ENCODE measurements at regions not wholly inside any gene's neighbourhood (a gene's known extent, or its start where the extent isn't known, plus 50 kb on each side); places are given as distances from the start of the nearest gene placed in this dataset.
"Not testable (repeated sequence)": the region's sequence is repeated elsewhere in the genome, so short reads cannot be mapped to it uniquely, and the experiment has no call there.

DNA sequence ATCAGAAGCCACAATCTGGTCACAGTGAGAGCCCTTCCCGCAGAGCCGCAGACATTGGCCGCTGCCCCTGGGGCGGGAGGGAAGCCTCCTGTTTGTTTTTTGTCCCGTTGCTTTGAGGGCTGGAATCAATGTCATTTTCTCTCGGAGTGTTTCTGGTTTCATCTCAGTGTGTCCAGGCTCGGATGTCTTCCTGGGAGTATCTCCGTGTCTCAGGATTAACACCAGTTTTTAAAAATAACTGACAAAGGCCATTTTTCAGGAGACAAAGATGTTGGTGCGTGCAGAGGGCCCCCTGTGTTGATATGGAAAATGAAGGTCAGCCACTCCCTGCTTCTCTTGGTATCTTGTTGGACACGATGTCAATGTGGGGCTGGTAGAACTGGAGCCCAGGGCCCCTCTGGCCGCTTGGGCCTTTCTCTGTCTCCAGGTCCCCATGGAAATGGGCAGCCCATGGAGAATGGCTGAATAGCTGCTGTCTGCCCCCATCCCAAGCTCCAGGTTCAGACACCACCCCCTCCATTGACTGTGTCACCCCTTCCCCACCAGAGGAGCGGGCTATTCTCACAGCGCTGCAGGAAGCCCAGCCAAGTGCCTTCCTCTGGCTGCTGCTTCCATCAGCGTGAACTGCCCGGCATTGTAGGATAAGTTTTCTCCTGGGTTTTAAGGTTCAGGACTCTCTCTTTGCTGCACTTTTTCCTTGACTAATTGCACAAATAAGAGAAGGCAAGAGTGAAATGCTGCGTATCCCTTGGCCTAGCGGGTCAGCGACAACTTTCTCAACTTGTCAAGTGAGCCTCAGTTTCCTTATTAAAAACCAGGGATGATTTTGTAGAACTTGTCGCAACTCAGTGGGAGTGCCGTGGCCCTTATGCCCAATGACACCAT is 72.2 kb upstream of the METTL9 start:
- DNase-seq (peak; percentile 20), ATAC-seq (no peak)
- intact Hi-C loops (cut with DNase I) = no loop called here

DNA sequence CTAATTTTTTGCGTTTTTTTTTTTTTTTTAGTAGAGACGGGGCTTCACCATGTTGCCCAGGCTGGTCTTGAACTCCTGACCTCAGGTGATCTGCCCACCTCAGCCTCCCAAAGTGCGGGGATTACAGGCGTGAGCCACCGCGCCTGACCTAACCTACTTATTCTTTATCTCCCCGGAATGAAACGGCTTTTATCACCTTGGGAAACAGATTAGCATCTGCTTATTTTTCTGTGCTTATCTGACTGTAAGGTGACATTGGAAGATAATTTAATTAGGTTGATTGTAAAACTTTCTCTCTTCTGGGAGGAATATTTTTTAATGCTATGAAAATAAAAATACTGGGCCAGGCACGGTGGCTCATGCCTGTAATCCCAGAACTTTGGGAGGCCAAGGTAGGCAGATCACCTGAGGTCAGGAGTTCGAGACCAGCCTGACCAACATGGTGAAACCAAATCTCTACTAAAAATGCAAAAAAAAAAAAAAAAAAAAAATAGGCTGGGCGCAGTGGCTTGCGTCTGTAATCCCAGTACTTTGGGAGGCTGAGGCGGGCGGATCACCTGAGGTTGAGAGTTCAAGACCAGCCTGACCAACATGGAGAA is 70.2 kb upstream of the METTL9 start:
- DNase-seq = peak; percentile 4
- ATAC-seq; intact Hi-C loops (cut with DNase I): not testable (repeated sequence)

DNA sequence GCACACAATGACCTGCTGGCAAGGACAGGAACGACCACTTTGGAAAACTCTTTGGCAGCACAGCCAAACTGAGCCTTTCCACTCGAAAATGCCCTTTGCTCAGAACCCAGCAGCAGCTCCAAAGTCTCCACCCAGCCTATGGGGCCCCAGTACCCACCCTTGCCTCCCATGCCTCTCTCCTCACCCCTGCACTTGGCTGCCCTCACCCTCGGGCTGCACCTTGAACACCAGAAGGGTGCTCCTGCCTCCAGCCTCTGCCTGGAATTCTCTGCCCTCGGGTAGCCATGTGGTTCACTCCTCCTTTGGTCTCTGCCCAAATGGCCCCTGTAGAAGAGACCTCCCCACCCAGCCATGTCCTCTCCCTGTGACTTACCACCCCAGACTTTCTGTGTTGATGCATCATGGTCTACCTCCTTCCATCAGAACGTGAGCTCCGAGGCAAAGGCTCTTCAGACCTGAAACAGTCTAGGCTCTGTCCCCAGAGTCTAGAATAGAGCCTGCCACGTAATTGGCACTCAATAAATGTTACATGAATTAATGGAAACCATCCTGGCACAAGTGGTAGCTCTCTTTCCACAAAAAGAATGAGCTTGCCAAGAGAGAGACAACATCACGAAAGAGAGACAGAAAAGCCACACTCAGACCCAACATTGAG is 68.5 kb upstream of the METTL9 start:
- DNase-seq = peak; percentile 6
- ATAC-seq; intact Hi-C loops (cut with DNase I): not testable (repeated sequence)

DNA sequence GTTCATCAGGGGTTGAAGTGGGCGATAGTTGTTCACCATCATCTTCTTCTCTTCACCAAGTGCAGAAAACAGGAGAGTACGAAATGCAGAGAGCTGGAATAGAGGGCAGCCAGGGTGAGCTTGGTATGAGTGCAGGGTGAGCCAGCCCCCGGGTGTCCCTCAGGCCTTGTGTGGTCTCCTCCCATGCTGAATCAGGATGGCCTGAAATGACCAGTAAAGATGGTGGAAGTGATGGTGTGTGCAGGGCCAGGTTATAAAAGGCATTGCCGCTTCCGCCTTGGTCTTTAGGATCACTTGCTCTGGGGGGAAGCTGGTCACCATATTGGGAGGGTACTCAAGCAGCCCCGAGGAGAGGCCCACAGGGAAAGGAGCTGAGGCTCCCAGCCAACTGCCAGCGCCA is 66.4 kb upstream of the METTL9 start:
- intact Hi-C loops (cut with DNase I); ATAC-seq: not testable (repeated sequence)
- peak; percentile 7 for DNase-seq

DNA sequence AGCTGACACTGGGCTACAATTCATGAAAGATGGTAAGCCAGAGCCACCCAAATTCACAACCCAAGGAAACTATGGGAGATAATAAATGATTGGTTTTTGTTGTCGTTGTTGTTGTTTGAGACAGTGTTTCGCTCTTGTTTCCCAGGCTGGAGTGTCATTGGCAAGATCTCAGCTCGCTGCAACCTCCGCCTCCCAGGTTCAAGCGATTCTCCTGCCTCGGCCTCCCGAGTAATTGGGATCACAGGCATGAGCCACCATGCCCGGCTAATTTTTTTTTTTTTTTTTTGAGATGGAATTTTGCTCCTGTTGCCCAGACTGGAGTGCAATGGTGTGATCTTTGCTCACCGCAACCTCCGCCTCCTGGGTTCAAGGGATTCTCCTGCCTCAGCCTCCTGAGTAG is 65.9 kb upstream of the METTL9 start:
- ATAC-seq; intact Hi-C loops (cut with DNase I): not testable (repeated sequence)
- peak; percentile 6 for DNase-seq

DNA sequence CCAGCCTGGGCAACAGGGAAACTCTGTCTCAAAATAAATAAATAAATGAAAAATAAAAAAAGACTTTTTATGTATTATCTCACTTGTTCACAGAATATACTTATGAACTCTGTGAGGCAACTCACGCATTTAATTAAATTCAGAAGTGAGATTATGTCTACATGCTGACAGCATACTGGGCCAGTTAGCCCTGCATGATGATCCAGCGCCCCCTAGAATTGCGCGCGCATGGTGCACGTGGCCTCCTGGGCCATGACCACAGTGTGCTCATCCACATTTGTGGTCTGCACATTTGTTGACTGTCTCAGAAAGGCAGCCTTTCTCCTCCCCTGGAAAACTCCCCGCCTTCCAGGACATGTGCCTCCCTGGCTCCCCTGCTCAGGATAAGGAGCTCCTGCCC is 64.8 kb upstream of the METTL9 start:
- ATAC-seq; intact Hi-C loops (cut with DNase I); DNase-seq: not testable (repeated sequence)

DNA sequence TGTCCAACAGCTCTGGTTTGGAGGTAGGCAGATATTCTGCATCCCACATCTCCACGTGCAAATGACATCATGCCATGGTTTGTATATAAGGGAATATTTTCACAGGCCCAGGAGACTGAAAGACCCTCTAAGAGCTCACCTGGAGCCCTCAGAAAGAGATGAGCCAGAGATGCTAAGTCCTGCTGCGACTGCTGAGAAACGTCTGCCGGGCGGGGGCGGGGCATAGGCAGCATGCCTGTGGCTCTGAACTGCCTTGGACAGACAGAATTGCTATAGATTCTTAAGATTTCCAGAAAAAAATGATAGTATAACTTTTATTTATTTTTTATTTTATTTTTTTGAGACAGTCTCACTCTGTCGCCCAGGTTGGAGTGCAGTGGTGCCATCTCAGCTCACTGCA is 64.2 kb upstream of the METTL9 start:
- intact Hi-C loops (cut with DNase I); ATAC-seq: not testable (repeated sequence)
- peak; percentile 4 for DNase-seq

DNA sequence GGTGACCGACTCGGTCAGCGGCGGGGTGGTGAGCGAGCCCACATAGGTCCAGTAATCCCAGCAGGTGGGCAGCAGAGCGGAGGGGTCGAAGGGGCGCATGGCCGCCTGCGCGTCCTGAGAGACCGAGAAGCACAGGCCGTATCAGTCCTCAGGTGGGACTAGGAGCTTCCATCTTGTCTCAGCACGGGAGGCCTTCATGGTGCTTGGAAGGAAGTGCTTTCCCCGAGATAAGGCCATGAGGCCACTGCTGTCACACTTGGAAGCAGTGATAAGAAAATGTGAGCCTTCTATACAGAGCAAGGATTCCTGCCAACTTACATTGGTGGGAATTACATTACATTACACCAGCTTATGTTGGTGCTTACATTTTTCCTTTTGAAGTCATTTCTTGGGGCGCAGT is 62.6 kb upstream of the METTL9 start:
- DNase-seq; ATAC-seq; intact Hi-C loops (cut with DNase I): not testable (repeated sequence)

DNA sequence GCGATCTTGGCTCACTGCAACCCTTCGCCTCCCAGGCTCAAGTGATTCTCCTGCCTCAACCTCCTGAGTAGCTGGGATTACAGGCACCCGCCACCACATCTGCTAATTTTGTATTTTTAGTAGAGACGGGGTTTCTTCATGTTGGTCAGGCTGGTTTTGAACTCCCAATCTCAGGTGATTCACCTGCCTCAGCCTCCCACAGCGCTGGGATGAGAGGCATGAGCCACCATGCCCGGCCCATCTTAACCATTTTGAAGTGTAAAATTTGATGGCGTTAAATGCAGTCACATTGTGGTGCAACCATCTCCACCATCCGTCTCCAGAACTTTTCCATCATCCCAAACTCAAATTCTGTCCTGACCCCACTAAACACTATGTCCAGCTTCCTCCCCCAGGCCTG is 61.8 kb upstream of the METTL9 start:
- ATAC-seq; intact Hi-C loops (cut with DNase I): not testable (repeated sequence)

DNA sequence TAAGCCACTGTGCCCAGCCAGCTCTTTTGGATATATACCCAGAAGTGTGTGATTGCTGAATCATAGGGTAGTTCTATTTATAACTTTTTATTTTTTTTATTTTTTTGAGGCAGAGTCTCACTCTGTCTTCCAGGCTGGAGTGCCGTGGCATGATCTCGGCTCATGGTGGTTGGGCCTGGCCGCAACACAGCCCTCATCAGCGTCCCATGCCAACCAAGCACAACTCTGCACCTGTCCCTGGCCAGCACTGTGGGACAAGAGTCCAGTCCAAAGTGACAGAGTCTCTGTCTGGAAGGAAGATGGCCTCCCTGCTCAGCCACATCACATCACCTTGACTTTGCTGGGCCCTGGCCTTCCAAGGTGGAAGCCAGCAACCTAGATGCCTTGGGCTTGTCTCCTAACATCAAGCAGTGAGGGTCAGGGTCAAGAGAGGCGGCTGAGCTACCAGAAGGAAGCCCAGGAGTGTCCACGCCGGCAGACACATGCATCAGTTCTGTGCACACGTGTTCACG is 60.2 kb upstream of the METTL9 start:
- peak; percentile 53 to 58 for ATAC-seq
- intact Hi-C loops (cut with DNase I); DNase-seq: not testable (repeated sequence)

More for the DNA sequence above, 61.8 kb upstream of the METTL9 start:
- not testable (repeated sequence) for DNase-seq

DNA sequence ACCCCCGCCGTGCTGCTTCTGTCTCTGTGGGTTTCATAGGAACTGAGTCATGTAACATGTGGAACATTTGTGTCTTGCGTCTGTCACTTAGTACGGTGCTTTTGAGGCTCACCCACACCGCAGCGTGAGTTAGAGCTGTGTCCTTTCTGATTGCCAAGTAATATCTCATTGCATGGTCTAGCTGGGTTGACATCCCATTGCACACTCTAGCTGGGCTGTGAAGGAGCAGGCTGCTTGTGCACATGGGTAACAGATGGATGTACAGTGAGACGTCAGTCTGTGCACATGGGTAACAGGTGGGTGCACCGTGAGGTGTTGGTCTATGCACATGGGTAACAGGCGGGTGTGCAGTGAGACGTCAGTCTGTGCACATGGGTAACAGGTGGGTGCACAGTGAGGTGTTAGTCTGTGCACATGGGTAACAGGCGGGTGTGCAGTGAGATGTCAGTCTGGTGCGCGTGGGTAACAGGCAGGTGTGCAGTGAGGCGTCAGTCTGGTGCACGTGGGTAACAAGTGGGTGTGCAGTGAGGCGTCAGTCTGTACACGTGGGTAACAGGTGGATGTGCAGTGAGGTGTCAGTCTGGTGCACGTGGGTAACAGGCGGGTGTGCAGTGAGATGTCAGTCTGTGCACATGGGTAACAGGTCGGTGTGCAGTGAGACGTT is 58.5 kb upstream of the METTL9 start:
- intact Hi-C loops (cut with DNase I); DNase-seq: not testable (repeated sequence)
- ATAC-seq = peak in 1 of 2 donors; percentile 17

DNA sequence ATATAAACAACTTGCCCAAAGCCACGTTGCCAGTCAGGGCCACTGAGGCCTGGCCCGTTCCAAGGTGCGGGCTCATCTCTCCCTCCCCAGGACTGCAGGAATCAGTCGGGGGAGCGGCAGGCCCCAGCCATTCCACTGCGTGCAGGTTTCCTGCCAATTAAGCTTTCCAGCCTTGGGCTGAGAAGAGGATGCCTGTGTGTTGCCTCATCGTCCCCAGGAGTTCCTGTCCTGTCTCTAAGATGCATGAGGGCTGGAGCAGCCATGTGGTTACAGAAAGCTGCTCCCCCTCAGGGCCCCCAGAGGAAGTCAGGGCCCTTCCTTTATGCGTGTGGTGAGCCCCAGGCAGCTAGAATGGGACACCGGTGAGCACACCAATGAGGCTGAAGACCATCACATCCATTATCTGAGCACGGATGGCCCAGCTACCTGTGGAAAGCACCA is 57.7 kb upstream of the METTL9 start:
- DNase-seq; intact Hi-C loops (cut with DNase I): not testable (repeated sequence)
- peak in 1 of 2 donors; percentile 8 for ATAC-seq

DNA sequence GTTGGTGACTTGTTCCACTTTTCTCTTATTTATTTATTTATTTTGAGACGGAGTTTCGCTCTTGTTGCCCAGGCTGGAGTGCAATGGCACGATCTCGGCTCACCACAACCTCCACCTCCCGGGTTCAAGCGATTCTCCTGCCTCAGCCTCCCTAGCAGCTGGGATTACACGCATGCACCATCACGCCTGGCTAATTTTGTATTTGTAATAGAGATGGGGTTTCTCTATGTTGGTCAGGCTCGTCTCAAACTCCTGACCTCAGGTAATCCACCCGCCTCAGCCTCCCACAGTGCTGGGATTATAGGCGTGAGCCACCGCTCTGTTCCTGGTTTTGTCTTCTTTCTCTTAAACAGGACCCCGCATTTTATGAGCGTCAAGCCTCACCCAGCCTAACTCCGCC is 57.3 kb upstream of the METTL9 start:
- DNase-seq; ATAC-seq; intact Hi-C loops (cut with DNase I): not testable (repeated sequence)

DNA sequence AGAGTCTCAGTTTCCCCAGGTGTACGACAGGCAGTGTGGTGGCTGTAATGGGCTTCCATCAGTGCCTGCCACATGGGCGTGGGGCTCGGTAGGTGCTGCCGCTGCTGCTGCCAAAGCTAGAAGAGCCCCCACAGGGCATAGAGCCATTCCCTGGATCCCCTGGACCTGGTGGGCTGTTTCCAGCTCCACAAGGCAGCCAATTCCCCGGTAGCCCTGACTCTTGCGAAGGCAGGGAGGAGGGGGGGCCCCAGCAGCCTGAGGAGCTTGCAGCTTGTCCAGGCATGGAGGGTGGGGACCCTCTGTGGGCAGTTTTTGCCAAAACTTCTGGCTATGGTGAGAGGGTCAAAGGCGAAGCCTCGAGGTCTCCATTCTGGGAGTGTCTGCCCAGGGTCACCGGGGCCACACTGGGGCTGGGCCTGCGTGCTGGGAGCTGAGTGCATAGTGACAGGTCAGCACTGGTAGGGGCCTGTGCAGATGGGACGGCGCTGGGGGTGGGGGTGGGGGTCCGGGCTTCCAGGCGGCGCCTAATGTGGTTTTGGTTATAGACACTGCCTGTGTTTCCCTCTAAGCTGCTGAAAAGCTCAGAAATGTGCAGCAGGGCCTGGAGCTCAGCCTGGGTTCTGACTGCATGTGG is 56.8 kb upstream of the METTL9 start:
- intact Hi-C loops (cut with DNase I); DNase-seq; ATAC-seq: not testable (repeated sequence)

DNA sequence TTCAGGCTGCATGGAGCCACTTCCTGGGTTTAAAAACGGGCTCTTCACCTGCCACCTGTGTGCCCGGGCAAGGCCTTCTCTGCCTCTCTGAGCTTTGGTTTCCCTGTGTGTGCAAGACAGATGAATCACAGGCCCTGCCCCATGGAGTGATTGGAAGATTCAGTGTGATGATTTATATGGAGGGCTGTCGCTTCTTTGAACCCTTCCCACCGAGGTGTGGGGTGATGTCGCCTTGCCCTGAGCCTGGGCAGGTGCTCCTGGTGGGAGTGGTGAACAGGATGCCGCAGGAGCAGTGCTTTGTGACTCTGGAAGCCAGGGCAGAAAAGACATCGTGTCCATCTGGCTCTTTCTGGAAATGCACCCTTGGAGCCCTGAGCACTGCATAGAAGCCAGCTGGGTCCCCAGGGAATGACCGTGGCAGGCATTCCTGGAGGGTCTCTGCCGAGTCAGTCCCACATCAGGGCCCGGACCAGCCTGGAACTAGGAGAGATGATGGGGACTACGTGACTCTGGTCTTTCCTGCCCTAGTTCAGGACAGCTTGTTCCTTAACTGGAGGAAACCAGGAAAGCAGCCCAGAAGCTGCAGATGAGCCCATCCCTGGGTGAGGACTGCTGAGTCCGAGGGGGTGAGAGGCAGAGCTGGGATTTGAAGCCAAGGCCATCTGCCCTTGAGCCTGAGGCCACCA is 56.1 kb upstream of the METTL9 start:
- intact Hi-C loops (cut with DNase I); DNase-seq; ATAC-seq: not testable (repeated sequence)

DNA sequence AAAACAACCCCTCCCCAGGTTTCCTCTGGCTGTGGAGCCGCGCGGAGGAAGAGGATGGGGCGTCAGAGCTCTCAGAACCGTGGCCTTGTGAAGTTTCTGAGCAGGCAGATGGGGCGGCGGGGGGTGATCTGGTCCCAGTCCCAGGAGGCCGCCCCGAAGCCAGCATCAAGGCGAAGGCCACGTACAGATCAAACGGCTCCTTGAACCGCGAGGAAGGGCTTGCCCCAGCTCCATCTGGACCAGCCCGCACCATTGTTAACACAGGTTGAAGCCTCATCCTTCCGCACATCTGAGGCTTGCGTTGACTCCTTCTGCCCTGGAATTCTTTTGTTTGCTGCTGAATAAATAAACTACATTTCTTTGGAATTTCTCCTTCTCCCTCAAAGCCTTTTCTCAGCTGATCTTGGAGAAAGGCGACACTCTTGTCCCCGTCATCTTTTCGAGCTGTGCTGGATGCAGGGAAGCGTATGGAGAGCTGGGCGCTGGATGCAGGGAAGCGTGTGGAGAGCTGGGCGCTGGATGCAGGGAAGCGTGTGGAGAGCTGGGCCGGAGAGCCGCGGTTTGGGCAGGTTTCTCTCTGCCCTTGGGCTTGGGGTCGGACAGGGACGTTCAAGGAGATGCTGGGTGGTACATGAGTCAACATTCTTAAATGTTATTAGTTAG is 53.6 kb upstream of the METTL9 start:
- DNase-seq = not testable (repeated sequence)

DNA sequence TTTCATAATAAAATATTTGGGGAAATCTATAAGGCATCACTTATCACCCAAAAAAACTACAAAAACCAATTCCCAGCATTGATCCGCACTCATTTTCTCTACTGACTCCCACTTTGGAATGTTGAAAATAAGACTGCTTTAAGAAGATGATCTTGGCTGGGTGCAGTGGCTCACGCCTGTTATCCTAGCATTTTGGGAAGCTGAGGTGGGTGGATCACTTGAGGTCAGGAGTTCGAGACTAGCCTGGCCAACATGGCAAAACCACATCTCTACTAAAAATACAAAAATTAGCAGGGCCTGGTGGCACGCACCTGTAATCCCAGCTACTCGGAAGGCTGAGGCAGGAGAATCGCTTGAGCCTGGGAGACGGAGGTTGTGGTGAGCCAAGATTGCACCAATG is 50.0 kb upstream of the METTL9 start:
- DNase-seq; ATAC-seq; intact Hi-C loops (cut with DNase I): not testable (repeated sequence)

More for the DNA sequence above, 53.6 kb upstream of the METTL9 start:
- ATAC-seq; intact Hi-C loops (cut with DNase I): not testable (repeated sequence)
